NB4 (cell line): ENCODE measurements at regions not wholly inside any gene's neighbourhood (a gene's known extent, or its start where the extent isn't known, plus 50 kb on each side); places are given as distances from the start of the nearest gene placed in this dataset.

Source experiments
- CTCF ChIP-seq: IDR thresholded peaks from one replicate; pipeline ENCODE4 v1.5.1; 2012; ENCODE audit warnings: low read depth, low read length
- MAX ChIP-seq: IDR thresholded peaks from 2 replicates; pipeline ENCODE4 v1.6.1; 2011; ENCODE audit warnings: low read depth, low read length
- POLR2A ChIP-seq: IDR thresholded peaks from 2 replicates; pipeline ENCODE4 v1.6.1; 2011; ENCODE audit warnings: mild to moderate bottlenecking; ENCODE audit not compliant: insufficient read length; ENCODE audit errors: extremely low read depth

GRCh38 chr11:41943656-41944055, 484.2 kb upstream of the LRRC4C start:
- no peak for TF ChIP-seq POLR2A
- no peak for TF ChIP-seq CTCF
- TF ChIP-seq MAX = no peak
